GM19023 (cell line): ENCODE measurements at regions not wholly inside any gene's neighbourhood (a gene's known extent, or its start where the extent isn't known, plus 50 kb on each side); places are given as distances from the start of the nearest gene placed in this dataset.

Source experiments
- ATAC-seq: cut with Tn5 transposase; IDR thresholded peaks from one replicate; pipeline ENCODE4 v1.9.1; 2021; ENCODE audit warnings: mild to moderate bottlenecking, moderate library complexity; ENCODE audit not compliant: unreplicated experiment

DNA sequence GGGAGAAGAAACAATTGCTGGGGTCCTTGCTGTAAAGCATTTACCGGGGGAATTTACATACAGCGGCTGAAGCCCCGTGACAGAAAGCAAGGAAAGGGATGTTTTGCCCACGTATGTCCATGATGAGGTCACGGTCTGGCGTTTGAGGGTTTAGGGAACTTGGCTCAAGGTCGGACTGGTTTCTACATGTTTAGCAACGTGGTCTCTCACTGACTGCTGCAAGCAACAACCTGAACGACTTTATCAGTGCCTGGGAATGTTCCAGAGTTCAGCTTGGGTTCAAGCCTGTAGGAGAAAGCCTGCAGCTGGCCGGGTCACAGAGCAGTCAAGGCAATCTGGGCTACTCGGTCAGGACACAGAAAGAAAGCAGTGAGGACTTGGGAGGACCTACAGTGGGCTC lies 323.3 kb downstream of the AJAP1 start:
- no peak for ATAC-seq

DNA sequence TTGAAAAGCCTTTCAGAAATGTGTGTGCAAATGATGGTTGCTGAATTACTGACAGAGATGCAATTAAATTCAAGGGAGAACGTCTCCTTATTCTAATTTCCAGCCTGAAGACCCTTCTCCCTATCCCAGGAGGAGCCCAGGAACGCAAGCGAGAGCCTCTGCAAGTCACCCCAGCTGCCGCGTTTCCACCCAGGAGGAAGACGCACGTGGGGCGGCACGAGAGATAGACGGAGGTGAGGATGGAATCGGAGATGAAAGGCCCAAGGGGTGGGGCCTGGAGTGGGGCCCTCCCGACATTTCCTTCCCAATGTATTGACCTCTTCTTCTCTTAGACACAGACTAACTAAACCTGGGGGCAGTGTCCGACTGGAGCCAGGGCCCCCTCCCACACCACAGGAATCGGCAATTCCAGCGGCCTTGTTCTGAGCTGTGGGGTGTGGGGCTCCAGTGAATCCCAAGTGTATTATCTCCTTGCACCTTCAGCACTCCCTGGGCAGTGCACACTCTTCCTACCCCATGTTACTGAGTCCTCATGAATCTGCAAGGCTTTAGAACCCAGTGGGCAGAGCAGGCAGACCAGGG lies 322.5 kb downstream of the AJAP1 start:
- no peak for ATAC-seq

GRCh38 chr1:4975856-4976255 lies 321.4 kb downstream of the AJAP1 start:
- no peak for ATAC-seq

DNA sequence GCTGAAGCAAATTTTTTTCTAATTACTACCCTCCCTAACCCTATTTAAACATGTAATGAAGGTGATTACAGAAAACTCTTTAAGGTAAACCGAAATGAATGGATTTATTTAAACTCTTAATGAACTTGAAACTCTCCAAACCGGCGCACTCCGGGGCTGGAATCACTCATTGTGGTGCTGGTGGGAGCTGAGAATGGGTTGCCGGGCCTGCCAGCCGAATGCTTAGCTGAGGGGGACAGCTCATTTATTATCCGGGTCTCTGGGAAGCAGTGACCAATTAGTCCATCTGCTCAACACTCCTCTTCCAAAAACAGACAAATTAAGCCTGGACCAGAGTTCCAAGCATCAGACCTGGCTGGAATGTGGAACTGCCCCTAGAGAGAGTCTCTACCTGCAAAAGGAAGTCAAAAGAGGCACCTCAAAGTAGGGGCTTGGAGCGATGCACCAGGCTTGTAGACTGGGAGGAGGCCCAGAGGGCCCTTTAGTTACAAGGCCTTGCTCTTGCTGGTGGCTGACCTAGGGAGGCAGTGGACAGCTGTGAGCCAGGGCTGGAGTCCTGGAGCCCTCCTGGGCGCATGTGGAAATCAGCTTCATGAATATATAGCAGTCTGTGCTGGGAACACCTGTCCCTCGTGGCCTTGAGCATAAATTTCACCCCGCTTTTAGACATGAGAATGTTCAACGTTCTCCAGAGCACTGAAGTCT lies 320.7 kb downstream of the AJAP1 start:
- ATAC-seq: no peak

DNA sequence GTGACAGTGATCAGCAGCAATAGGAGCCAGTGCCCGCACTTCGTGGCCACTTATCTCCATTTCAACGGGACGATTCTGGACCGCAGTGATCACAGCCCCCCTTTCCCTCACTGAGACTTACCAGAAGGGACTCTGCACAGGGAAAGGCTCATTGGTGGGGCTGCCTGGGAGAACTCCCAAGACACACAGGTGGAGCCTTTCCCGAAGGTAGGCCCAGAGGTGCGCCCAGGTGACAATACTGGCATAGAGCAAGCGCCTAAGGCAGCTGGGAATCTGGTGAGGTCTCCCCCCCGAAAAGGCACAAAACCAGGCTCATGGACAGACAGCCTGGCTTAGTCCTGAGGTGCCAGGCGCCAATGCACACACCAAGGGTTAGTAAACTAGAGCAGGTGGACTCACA lies 318.9 kb downstream of the AJAP1 start:
- ATAC-seq: no peak

DNA sequence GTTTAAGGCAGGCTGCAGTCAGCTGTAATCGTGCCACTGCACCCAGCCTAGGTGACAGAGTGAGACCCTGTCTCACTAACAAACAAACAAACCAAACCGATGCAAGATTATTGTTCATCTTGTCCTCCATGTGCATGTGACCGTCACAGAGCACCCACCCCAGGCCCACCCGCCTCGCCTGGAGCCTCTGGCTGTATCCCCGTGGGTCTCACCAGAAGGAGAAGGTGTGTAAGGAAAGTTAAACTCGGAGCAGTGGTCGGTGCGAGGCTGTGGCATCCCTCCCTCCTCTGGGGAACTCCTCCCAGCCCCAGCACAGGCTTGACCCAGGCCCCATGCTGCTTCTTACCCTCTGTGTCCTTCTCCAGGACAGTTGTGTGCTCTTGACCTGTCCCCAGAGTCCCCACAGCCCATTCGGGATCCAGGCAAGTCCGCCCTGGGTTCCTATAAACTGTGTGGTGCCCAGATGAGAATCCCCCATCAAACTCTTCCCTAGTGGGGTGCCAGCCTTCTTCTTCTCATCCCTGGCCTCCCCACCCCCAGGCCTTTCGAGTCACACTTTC lies 318.4 kb downstream of the AJAP1 start:
- ATAC-seq: no peak

GRCh38 chr1:4971666-4972065 lies 317.3 kb downstream of the AJAP1 start:
- ATAC-seq: no peak

DNA sequence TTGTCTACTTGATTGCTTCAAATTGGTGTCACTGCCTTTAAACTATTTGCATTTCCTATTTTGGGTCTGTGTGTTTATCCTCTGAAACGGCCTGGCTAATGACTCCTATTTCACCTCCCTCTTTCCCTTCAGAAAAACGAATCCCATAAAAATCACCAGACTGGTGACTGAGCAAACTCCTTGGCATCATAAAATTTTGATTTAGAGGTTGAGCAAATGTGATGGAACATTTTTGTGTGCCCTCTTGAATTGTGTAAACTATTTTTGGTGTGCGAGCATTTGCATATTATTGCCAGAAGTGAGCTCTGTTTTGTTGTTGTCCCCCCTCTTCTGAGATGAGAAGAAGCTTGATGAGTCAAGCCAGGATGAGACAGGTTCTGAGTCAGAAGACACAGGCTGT lies 316.1 kb downstream of the AJAP1 start:
- ATAC-seq: no peak

DNA sequence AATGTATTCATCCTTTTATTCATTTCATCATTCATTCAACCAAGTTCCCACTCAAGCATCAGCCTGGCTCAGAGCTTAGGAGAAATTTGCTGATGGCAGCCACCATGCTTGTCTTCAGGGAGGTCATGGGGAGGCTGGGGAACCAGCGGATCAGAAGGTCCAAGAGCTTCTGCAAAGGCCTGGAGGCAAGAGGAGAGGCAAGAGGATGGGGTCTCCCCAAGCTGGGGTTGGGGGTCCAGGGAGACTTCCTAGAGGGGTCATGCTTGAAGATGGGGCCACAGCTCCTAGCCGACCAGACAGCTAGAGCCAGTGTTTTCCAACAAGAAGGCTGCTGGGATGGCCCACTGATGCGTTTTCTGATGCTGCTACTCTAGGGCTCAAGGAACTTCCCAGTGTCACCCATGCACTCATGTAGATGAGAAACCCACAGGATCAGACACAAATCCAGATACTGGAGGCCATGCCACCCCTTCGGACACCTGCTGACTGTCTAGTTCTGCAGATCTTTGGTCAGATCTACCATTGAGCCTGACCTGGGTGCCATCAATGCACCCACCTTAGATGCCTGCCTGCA lies 315.2 kb downstream of the AJAP1 start:
- no peak for ATAC-seq

DNA sequence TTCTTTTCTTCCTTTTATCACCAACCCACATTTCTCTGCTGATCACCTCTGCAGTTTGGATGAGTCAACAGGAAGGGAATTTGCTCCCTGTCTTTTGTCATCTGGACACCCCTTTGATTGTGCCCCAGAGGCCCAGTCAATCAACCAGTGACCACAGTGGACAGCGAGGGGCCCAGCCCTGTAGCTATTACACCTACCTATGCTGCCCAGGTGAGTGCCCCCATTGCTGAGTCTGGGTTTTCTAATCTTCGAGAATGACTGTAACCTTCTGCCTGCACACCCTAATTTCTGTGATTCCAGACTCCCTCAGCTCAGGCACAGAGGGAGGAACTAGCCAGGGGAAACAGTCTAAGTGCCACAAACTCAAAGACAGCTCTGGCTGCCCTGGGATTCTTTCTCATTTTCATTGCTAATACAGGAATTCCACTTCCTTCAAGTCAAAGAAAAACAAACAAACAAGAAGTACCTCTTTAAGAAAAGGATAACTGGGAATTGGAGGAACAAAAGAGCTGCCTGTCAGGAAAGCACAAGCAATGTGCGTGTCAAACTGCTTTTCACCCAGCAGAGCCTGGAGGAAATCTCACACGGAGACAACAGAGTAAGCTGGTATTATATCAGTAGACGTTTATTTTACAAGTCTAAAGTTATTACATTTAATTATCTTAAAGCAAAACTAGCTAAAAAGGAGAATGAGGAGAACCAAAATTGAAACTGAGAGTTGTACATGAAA lies 311.1 kb downstream of the AJAP1 start:
- no peak for ATAC-seq

GRCh38 chr1:4964634-4965345 lies 310.4 kb downstream of the AJAP1 start:
- ATAC-seq: no peak

GRCh38 chr1:4963251-4963650 lies 308.8 kb downstream of the AJAP1 start:
- no peak for ATAC-seq

GRCh38 chr1:4962836-4963235 lies 308.4 kb downstream of the AJAP1 start:
- no peak for ATAC-seq

- no peak for ATAC-seq
Observed at GRCh38 chr1:4961935-4962645, 307.7 kb downstream of the AJAP1 start.

DNA sequence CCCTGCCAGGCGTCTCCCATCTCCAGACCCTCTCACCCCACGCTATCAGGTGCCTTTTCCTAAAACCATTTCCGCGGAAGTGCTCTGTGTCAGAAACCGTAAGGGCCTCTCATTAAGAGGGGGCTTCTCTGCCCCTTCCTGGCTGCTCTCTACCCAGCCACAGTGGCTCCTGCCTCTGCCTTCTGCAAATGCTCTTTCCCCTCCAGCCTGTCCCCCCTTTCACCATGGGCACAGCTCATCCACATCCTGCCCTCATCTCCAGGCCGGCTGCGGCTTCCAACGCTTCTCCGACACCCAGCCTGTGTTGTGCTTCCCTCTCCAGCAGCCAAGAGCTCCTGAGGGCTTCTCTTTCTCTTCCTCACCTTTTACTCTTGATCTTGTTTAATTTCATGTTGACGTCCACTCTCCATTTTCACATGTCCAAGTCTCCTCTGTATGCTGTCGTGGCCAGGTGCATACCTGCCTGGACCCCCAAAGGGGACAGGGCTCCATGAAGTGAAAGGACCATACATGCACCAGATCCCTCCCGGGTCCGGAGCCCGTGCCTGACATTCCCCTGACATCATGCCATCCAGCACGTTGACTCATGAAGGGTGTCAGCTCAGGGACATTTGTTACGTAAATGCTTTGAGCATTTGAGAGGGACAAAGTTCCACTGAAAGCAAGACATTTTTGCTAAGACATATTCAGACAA lies 306.5 kb downstream of the AJAP1 start:
- ATAC-seq: no peak

DNA sequence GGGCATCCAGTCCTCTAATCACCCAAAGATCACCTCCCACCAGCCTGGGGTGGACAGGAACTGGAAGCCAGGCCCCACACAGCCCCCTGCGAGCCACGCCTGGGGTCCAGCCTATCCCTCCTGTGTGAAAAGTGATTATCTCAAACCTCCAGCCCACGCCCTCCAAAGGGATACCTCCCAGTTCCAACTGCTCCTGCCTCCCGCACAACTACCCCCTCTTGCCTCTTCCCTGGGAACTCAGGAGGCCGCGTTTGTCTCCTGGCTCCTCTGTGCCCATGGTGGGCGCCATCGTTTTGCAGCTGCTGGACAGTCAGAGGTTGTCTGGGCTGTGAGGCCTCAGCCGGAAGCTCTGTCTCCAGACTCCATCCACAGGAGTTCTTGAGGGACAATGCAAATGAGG lies 305.9 kb downstream of the AJAP1 start:
- no peak for ATAC-seq

- ATAC-seq: no peak
Observed at GRCh38 chr1:4959216-4959615, 304.8 kb downstream of the AJAP1 start.

- ATAC-seq: no peak
Observed at GRCh38 chr1:4957027-4957426, 302.6 kb downstream of the AJAP1 start.

DNA sequence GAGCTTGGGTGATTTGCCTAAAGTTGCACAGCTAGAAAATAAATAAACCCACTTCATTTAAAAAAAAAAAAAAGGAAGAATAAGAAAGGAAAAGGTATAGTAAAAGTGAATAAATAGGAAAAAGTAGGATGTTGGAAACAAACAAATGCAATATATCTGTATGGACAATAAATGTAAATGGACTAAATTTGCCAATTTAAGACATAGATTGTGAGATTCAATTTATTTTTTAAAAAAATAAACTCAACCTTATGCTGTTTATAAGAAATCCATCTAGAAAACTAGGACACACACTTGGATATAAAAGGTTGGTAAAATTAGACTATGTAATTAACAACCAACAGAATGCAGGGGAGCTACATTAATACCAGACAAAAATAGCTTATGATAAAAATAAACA lies 300.0 kb downstream of the AJAP1 start:
- no peak for ATAC-seq

DNA sequence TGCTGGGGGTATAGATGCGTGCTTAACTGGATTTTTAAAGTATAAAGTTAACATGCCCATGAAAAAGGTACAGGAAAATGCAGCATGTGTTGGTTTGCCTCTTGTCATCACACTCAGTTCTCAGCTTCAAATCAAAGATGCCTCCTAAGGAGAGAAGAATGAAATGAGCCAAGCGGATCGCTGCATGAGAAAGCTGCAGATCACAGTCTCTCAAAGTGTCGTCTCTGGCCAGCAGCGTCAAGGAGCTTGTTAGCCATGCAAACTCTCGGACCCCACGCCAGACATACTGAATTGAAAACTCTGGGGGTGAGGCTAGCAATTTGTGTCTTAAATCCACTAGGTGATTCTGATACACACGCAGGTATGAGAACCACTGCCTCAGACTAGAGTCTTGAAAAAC lies 297.2 kb downstream of the AJAP1 start:
- ATAC-seq: no peak
